NB4 (cell line): ENCODE measurements at regions not wholly inside any gene's neighbourhood (a gene's known extent, or its start where the extent isn't known, plus 50 kb on each side); places are given as distances from the start of the nearest gene placed in this dataset.

Experiments used
- DNase-seq: peaks from one replicate; pipeline ENCODE4 v3.0.0; 2010; ENCODE audit warnings: low read depth
- H3K4me3 ChIP-seq: one replicate; pipeline ENCODE4 v1.5.1; 2011; ENCODE audit warnings: mild to moderate bottlenecking, low read depth, low read length, moderate library complexity
- CTCF ChIP-seq: IDR thresholded peaks from one replicate; pipeline ENCODE4 v1.5.1; 2012; ENCODE audit warnings: low read depth, low read length
- MAX ChIP-seq: IDR thresholded peaks from 2 replicates; pipeline ENCODE4 v1.6.1; 2011; ENCODE audit warnings: low read depth, low read length
- MYC ChIP-seq: IDR thresholded peaks from 2 replicates; pipeline ENCODE4 v1.6.1; 2011; ENCODE audit warnings: low read depth, low read length
- POLR2A ChIP-seq: IDR thresholded peaks from 2 replicates; pipeline ENCODE4 v1.6.1; 2011; ENCODE audit warnings: mild to moderate bottlenecking; ENCODE audit not compliant: insufficient read length; ENCODE audit errors: extremely low read depth

GRCh38 chr7:12859761-12860160, 172.3 kb downstream of the ARL4A start:
- TF ChIP-seq CTCF: no peak
- no peak for TF ChIP-seq POLR2A
- TF ChIP-seq MAX: no peak
- TF ChIP-seq MYC: no peak
- no peak overlapping the region for H3K4me3 ChIP-seq
- DNase-seq: no peak

- DNase-seq: no peak
- no peak overlapping the region for H3K4me3 ChIP-seq
- TF ChIP-seq MAX: no peak
- no peak for TF ChIP-seq POLR2A
- TF ChIP-seq MYC: no peak
- TF ChIP-seq CTCF: no peak
Observed at GRCh38 chr7:12861070-12861469, 173.6 kb downstream of the ARL4A start.

GRCh38 chr7:12862146-12862545, 174.7 kb downstream of the ARL4A start:
- no peak overlapping the region for H3K4me3 ChIP-seq
- DNase-seq: no peak
- TF ChIP-seq CTCF (no peak), MYC (no peak), MAX (no peak), POLR2A (no peak)

- no peak overlapping the region for H3K4me3 ChIP-seq
- DNase-seq: no peak
- no peak for TF ChIP-seq MYC
- no peak for TF ChIP-seq POLR2A
- TF ChIP-seq CTCF: no peak
- no peak for TF ChIP-seq MAX
Observed at GRCh38 chr7:12864470-12865046, 177.1 kb downstream of the ARL4A start.

- TF ChIP-seq CTCF: no peak
- no peak for TF ChIP-seq MYC
- TF ChIP-seq POLR2A: no peak
- no peak for TF ChIP-seq MAX
- DNase-seq: no peak
- no peak overlapping the region for H3K4me3 ChIP-seq
Observed at GRCh38 chr7:12865593-12865992, 178.2 kb downstream of the ARL4A start.

GRCh38 chr7:12866207-12866606, 178.8 kb downstream of the ARL4A start:
- DNase-seq: no peak
- no peak overlapping the region for H3K4me3 ChIP-seq
- no peak for TF ChIP-seq MAX
- no peak for TF ChIP-seq MYC
- no peak for TF ChIP-seq CTCF
- no peak for TF ChIP-seq POLR2A
